HG03571 (cell line): ENCODE measurements at regions not wholly inside any gene's neighbourhood (a gene's known extent, or its start where the extent isn't known, plus 50 kb on each side); places are given as distances from the start of the nearest gene placed in this dataset.
"Not testable (repeated sequence)": the region's sequence is repeated elsewhere in the genome, so short reads cannot be mapped to it uniquely, and the experiment has no call there.

ENCODE experiments used
- ATAC-seq: cut with Tn5 transposase; IDR thresholded peaks from one replicate; pipeline ENCODE4 v1.9.1; 2021; ENCODE audit not compliant: unreplicated experiment

- not testable (repeated sequence) for ATAC-seq
Measured at GRCh38 chr13:81226830-81227229, 885.9 kb upstream of the SPRY2 start.

DNA sequence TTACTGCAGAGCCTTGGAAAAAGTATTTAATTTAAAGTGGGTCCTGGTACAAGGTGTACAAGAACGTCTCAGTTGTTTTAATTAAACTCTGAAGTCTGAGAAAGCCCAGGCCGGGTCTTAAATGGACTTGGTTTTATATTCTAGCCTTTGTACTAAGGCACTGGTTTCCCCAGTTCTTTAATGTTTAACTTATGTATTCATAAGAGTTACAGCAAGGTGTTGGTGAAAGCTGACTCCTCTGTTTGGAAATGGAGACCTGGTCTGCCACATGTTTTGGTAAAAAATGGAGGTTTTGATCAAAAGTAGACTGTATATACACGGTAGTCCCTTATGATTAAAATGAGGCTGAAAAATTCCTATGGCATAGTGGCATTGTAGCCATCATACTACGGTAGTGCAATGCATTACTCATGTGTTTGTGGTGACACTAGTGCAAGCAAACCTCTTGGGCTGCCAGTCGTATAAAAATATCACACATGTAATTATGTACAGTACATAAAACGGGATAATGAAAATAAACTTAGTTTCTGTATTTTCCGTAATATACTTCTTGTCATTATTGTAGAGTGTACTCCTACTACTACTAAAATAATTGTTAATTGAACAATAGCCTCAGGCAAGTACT lies 883.4 kb upstream of the SPRY2 start:
- ATAC-seq: no peak

- ATAC-seq: no peak
Measured at GRCh38 chr13:81223778-81224177, 882.9 kb upstream of the SPRY2 start.

DNA sequence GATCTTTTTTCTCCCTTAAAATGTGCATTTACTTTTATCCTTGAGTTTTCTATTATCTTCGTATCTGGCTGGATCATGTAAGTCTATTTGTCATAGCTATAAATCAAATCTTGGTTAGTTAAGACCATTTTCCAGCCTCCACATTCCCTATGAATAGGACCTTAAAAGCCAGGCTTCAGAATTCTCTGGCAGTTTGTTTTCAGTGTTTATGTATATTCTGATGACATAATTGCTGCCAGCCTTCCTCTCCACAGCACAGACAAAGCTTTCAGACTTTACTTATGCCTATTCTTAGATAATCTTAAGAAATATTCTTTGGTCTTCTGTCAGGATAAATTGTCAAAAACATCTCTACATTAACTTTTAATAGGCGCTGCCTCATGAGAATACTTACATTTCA lies 870.8 kb upstream of the SPRY2 start:
- no peak for ATAC-seq

- ATAC-seq: no peak
Measured at GRCh38 chr13:81207636-81208035, 866.7 kb upstream of the SPRY2 start.

DNA sequence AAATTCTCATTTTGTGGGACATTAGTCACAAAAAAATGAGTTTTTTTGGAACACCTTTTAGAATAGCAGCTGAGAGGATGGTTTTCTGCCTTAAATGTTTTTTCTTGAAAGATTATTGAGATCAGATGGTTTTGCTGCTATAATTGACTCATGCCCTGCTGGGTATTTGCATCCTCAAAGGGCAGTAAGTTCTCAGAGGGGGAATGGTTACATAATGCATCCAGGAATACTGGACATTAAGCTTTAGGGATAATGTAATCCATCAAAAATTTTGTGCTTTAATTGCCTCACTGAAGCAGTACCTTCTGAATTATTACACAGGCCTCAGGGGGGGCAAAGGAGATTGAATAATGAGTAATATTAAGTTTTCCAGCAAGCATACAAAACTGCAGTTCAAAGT lies 866.3 kb upstream of the SPRY2 start:
- no peak for ATAC-seq

- no peak for ATAC-seq
Measured at GRCh38 chr13:81203783-81204182, 862.9 kb upstream of the SPRY2 start.

- no peak for ATAC-seq
Measured at GRCh38 chr13:81199956-81200355, 859.0 kb upstream of the SPRY2 start.

DNA sequence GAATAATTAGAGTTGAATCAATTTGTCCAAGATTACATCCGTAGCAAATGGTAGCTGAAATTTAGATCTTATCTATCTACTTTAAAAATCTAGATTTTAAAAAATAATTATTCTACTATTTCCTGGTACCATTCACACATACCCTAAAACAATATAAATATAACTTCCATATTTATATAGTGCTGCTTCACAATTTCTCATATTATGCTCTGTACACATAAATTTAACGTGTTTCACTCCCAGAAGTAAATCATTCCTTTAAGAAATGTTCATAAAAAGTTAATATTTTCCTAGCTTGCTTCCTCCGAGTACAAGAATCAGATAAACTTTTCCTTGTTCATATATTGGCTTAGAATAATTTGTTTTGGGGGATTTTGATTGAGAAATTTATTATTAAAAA lies 857.0 kb upstream of the SPRY2 start:
- ATAC-seq: no peak

DNA sequence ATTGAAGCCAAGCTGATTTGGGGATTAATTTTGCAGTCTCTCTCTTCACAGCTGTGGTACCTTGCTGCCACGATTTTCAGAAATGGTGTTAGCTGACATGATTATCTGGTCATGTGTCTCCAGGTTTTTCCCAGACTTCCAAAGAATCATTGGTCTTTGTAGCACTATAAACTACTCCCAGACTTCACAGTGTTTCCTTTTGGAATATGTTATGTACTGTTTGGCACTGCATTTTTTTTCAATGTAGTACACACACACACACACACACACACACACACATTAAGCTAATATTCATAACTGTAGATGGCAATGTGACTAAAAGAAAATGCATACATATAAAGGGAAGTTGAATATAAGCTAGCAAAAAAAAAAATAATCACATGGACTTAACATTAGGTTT lies 856.6 kb upstream of the SPRY2 start:
- ATAC-seq: no peak

GRCh38 chr13:81194362-81194761 lies 853.4 kb upstream of the SPRY2 start:
- no peak for ATAC-seq

- no peak for ATAC-seq
Measured at GRCh38 chr13:81184556-81185265, 843.8 kb upstream of the SPRY2 start.

DNA sequence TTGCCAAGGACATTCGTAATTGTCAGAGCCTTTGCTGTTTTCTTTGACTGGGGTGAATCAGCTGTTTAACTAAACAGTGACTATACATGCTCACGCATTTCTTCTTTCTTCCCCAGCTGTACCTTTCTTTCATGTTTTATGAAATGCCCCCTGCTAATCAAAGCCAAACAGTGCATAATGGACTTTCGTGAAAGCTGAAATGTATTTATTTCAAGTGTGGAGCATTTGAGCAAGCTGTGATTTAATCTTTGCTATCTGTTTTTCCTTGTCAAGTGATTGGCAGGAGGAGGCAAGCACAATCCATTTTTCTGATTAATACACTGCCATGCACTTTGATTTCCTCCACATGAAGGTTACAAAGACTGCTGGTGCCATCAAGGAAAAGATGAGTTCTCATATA lies 831.7 kb upstream of the SPRY2 start:
- ATAC-seq: no peak

DNA sequence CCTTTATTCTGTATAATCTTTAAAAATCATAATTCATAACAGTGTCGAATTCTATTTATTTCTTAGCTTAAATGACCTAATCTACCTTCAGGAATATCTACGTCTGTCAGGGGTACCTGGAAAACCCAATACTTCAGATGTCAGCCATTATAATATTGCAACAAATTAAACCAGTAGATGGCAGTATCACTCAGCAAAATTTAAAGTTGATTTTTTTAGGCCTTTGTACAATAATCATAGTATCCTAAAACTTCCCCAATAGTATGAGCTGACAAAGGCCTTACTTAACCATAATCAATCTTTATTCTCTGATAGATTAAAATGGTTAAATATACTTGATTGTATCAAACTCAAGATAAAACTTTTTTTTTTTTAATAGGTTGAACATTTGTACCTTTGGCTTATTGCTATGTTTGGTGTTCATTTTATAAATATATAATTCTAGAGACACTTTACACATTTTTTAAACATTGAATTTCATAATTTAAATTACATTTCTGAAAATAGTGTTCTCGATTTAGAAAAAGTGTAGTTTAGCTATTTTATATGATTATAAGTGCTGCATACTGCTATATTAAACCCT lies 830.2 kb upstream of the SPRY2 start:
- ATAC-seq: peak; percentile 62

DNA sequence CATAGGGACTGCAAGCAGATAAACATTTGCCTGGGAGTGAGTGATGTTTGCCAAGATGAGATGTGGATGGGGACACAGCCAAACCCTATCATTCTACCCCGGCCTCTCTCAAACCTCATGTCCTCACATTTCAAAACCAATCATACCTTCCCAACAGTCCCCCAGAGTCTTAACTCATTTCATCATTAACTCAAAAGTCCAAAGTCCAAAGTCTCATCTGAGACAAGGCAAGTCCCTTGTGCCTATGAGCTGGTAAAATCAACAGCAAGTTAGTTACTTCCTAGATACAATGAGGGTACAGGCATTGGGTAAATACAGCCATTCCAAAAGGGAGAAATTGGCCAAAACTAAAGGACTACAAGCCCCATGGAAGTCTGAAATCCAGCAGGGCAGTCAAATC lies 822.9 kb upstream of the SPRY2 start:
- ATAC-seq: not testable (repeated sequence)

DNA sequence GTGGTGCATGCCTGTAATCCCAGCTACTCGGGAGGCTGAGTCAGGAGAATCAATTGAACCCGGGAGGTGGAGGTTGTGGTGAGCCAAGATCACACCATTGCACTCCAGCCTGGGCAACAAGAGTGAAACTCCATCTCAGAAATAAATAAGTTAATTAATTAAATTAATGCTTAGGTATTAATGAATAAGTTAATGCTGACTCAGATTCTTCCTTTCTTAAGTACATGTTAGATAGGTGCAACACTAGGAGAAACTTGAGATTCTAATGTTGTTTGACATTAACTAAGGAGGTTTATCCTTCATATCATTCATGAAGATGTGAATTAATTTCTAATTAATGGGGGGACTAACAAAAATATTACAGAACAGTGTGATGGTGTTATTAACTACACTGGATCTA lies 812.6 kb upstream of the SPRY2 start:
- no peak for ATAC-seq

DNA sequence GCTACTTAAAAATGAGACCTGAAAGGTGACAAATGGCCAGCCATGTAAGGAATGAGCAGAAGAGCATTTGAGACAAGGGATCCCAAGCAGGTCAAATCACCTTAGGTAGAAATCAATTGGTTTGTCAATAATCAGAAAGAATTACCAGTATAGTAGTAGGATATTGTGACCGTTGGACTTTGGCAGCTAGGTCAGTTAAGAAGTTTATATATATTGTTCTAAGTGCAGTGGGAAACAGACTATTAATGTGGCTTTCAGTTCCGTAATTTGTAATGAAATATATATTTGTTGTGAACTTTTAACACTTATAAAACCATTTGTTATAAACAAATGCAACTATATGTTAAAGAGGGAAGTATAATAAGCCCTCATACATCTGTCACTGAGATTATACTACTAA lies 807.9 kb upstream of the SPRY2 start:
- ATAC-seq: no peak

GRCh38 chr13:81146576-81146975 lies 805.6 kb upstream of the SPRY2 start:
- not testable (repeated sequence) for ATAC-seq

DNA sequence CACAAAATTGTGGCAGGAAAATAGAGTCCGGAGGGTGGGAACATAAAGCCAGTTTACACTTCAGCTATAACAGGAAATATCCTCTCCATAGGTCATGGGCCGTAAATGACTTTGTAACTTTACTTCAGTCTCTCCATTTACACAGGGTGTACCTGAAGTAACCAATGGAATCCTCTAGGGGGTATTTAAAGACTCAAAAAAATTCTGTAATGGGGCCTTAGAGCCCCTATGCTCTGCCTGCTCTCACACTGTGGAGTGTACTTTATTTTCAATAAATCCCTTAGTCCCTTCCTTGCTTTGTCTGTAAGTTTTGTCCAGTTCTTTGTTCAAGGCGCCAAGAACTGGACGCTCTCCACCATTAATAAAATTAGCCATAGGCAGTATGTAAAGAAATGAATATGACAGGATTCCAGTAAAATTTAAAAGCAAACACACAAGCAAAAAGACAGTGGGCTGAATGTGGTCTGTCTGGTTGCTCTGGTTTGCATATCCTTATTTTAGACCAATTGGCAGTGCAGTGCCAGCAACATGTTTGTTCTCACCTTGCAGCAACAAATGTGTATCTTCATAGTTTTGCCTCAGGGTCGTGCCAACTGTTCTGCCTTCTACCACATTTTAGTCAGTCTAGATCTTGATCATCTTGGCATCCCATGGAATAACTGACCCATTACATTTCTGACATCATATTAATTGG lies 801.5 kb upstream of the SPRY2 start:
- no peak for ATAC-seq

GRCh38 chr13:81140675-81141074 lies 799.7 kb upstream of the SPRY2 start:
- ATAC-seq: no peak

DNA sequence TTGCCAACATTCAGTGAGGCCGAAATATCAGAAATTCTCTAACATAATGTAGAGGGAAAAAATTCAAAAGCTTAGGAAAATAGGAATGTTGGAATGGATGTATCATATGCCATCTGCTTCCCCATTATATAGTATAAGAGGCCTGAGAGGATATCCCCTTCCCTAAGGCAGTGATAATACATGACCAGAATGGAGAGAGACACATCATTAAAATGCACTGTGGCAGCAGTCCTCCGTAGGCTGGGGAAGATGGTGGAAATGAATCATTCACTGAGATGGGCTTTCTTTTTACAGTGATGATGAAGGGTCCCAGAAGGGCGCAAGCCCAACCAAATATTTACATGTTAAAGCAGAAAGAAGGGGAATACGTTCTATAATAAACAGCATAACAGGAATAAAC lies 799.1 kb upstream of the SPRY2 start:
- no peak for ATAC-seq
